NT2/D1 (cell line): ENCODE measurements at regions not wholly inside any gene's neighbourhood (a gene's known extent, or its start where the extent isn't known, plus 50 kb on each side); places are given as distances from the start of the nearest gene placed in this dataset.

ENCODE experiments used
- YY1 ChIP-seq: IDR thresholded peaks from 2 replicates; pipeline ENCODE4 v1.6.1; 2011; ENCODE audit not compliant: insufficient read length, insufficient read depth
- ZNF274 ChIP-seq: IDR thresholded peaks from 2 replicates; pipeline ENCODE4 v1.6.1; 2011; ENCODE audit warnings: mild to moderate bottlenecking, low read depth, low read length

DNA sequence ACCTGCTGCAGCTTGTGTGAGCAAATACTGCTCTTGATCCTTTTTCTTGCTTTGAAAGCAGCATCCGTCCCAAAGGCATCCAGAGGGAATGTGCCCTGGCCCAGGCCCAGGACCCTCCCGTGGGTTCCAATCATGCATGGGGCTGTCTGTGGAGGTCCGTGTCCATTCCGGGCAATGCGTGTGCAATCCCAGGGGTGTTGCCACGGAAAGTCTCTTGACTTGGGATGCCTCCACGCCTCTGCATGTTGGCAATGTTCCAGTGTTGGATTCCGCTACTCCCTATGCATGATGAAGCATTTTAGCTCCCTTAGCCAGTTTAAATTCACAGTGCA is 105.7 kb downstream of the SNRPN start:
- TF ChIP-seq ZNF274: no peak
- no peak for TF ChIP-seq YY1
